Trophoblast cell (in vitro differentiated cells and primary cell): ENCODE measurements at regions not wholly inside any gene's neighbourhood (a gene's known extent, or its start where the extent isn't known, plus 50 kb on each side); places are given as distances from the start of the nearest gene placed in this dataset.

Source experiments
- DNase-seq, 2 donors: peaks; one replicate each; pipeline ENCODE4 v3.0.0-alpha.2; 2016
- H2AFZ ChIP-seq: 2 replicates; pipeline ENCODE4 v1.6.1; 2013; ENCODE audit warnings: low read length, moderate library complexity, mild to moderate bottlenecking; ENCODE audit not compliant: insufficient read depth, poor library complexity
- H2AK5ac ChIP-seq: 2 replicates; pipeline ENCODE4 v1.6.1; 2013; ENCODE audit warnings: mild to moderate bottlenecking, low read length
- H2BK120ac ChIP-seq: 2 replicates; pipeline ENCODE4 v1.6.1; 2013; ENCODE audit warnings: low read length, mild to moderate bottlenecking, moderate library complexity; ENCODE audit not compliant: insufficient read depth, poor library complexity
- H2BK12ac ChIP-seq: 2 replicates; pipeline ENCODE4 v1.6.1; 2013; ENCODE audit warnings: mild to moderate bottlenecking, low read length, moderate library complexity
- H2BK5ac ChIP-seq: 2 replicates; pipeline ENCODE4 v1.6.1; 2013; ENCODE audit warnings: low read length, low read depth, moderate library complexity, mild to moderate bottlenecking; ENCODE audit not compliant: poor library complexity
- H3K14ac ChIP-seq: 2 replicates; pipeline ENCODE4 v1.6.1; 2013; ENCODE audit warnings: mild to moderate bottlenecking, low read length
- H3K18ac ChIP-seq: 2 replicates; pipeline ENCODE4 v1.6.1; 2013; ENCODE audit warnings: mild to moderate bottlenecking, low read length
- H3K23ac ChIP-seq: 2 replicates; pipeline ENCODE4 v1.6.1; 2013; ENCODE audit warnings: low read length
- H3K27ac ChIP-seq: 2 replicates; pipeline ENCODE4 v1.5.1; 2013; ENCODE audit warnings: low read depth, mild to moderate bottlenecking, inconsistent platforms, low read length, moderate library complexity
- H3K27me3 ChIP-seq: 2 replicates; pipeline ENCODE4 v1.6.1; 2013; ENCODE audit warnings: inconsistent platforms, mild to moderate bottlenecking, low read length, moderate library complexity; ENCODE audit not compliant: insufficient read depth
- H3K36me3 ChIP-seq, 2 experiments: 1 replicate in 1 of 2; 2 replicates in 1 of 2; pipeline ENCODE4 v1.6.1; 2013; ENCODE audit warnings: low read length in 2 of 2, mild to moderate bottlenecking in 2 of 2, moderate library complexity in 1 of 2; ENCODE audit not compliant: insufficient read depth in 2 of 2, control insufficient read depth in 1 of 2
- H3K4ac ChIP-seq: 2 replicates; pipeline ENCODE4 v1.6.1; 2013; ENCODE audit warnings: low read depth, mild to moderate bottlenecking, low read length, moderate library complexity
- H3K4me1 ChIP-seq, 2 experiments: 1 replicate in 1 of 2; 2 replicates in 1 of 2; pipeline ENCODE4 v1.6.1; 2013; ENCODE audit warnings: low read length in 2 of 2, mild to moderate bottlenecking in 2 of 2, moderate library complexity in 1 of 2; ENCODE audit not compliant: insufficient read depth in 2 of 2, control insufficient read depth in 1 of 2
- H3K4me2 ChIP-seq: 2 replicates; pipeline ENCODE4 v1.6.1; 2013; ENCODE audit warnings: inconsistent platforms, mild to moderate bottlenecking, low read length, moderate library complexity
- H3K4me3 ChIP-seq: 2 replicates; pipeline ENCODE4 v1.5.1; 2013; ENCODE audit warnings: mild to moderate bottlenecking, low read depth, low read length, inconsistent platforms
- H3K79me1 ChIP-seq: one replicate; pipeline ENCODE4 v1.6.1; 2013; ENCODE audit warnings: low read length
- H3K79me2 ChIP-seq: 2 replicates; pipeline ENCODE4 v1.6.1; 2013; ENCODE audit warnings: low read length, mild to moderate bottlenecking; ENCODE audit not compliant: control insufficient read depth, insufficient read depth, poor library complexity
- H3K9ac ChIP-seq: 2 replicates; pipeline ENCODE4 v1.6.1; 2013; ENCODE audit warnings: mild to moderate bottlenecking, low read length
- H3K9me3 ChIP-seq: 2 replicates; pipeline ENCODE4 v1.6.1; 2013; ENCODE audit warnings: low read depth, mild to moderate bottlenecking, control low read depth, inconsistent platforms, low read length; ENCODE audit not compliant: insufficient read depth
- H4K12ac ChIP-seq: 2 replicates; pipeline ENCODE4 v1.6.1; 2013; ENCODE audit warnings: low read depth, mild to moderate bottlenecking, low read length, moderate library complexity
- H4K8ac ChIP-seq: 2 replicates; pipeline ENCODE4 v1.6.1; 2013; ENCODE audit warnings: low read depth, mild to moderate bottlenecking, low read length, moderate library complexity
- H4K91ac ChIP-seq: one replicate; pipeline ENCODE4 v1.6.1; 2013; ENCODE audit warnings: low read depth, mild to moderate bottlenecking, low read length, moderate library complexity
- WGBS: extraction: QIAGEN DNeasy Blood & Tissue Kit; methylation state at CpG from one replicate; pipeline ENCODE4 v1.1.7; 2013; ENCODE audit warnings: missing lambda C conversion rate; ENCODE audit not compliant: insufficient read length, insufficient coverage; ENCODE audit errors: extremely low coverage; 5-methylcytosine and 5-hydroxymethylcytosine counted together

DNA sequence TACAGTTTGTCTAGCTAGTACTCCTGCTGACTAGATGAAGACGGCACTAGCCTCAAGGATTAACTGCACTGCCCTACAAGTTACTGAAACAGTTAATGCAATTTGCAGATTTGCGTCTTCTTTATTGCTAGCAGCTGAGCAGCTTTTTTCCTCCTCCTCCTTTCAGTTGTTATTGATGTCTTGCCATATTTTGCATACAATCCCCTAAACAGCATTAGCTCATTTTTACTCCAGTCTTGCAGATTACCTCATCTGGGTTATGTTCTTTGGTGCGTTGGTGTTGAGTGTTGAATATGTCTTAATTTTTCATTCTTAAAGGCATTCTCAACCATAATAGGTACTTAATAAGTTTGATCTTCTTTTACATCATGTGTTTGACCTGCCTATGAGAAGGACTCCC is 363.4 kb upstream of the LYPLAL1 start:
- H3K18ac ChIP-seq, result no peak overlapping the region
- no peaks in the 10 kb centered on the region for H3K36me3 ChIP-seq
- no peak overlapping the region for H3K14ac ChIP-seq
- H3K4me2 ChIP-seq, result no peak overlapping the region
- H3K9me3 ChIP-seq, result no peaks in the 10 kb centered on the region
- no peak overlapping the region for H4K12ac ChIP-seq
- no peak overlapping the region for H2BK12ac ChIP-seq
- H3K79me2 ChIP-seq, result no peaks in the 10 kb centered on the region
- no peak overlapping the region for H4K91ac ChIP-seq
- no peaks in the 10 kb centered on the region for H3K79me1 ChIP-seq
- peaks cover 0 to 2% of the 10 kb centered on the region in 2 experiments for H3K4me1 ChIP-seq
- no peak overlapping the region for H3K4me3 ChIP-seq
- H2BK120ac ChIP-seq, result no peak overlapping the region
- no peak overlapping the region for H3K9ac ChIP-seq
- no peak overlapping the region for H2AFZ ChIP-seq
- H2AK5ac ChIP-seq, result no peak overlapping the region
- H4K8ac ChIP-seq, result no peak overlapping the region
- no peak overlapping the region for H3K4ac ChIP-seq
- DNase-seq, result no peak
- no peaks in the 10 kb centered on the region for H3K27me3 ChIP-seq
- no peak overlapping the region for H3K23ac ChIP-seq
- WGBS, result no CpG with 5 or more reads among the region's 3 CpGs
- H2BK5ac ChIP-seq, result no peak overlapping the region
- no peak overlapping the region for H3K27ac ChIP-seq

GRCh38 chr1:218811497-218811896 is 362.2 kb upstream of the LYPLAL1 start:
- DNase-seq, result no peak
- Histone ChIP-seq H3K79me1 (no peaks in the 10 kb centered on the region), H2BK5ac (no peak overlapping the region), H3K23ac (no peak overlapping the region), H3K14ac (no peak overlapping the region), H3K18ac (no peak overlapping the region), H2BK120ac (no peak overlapping the region), H2BK12ac (no peak overlapping the region), H3K4me2 (no peak overlapping the region), H4K8ac (no peak overlapping the region), H3K4me3 (no peak overlapping the region), H3K27ac (no peak overlapping the region), H2AK5ac (no peak overlapping the region), H3K9me3 (no peaks in the 10 kb centered on the region), H3K27me3 (no peaks in the 10 kb centered on the region), H3K9ac (no peak overlapping the region), H2AFZ (no peak overlapping the region), H3K4me1 (peaks cover 0 to 2% of the 10 kb centered on the region in 2 experiments), H3K4ac (no peak overlapping the region), H4K12ac (no peak overlapping the region), H3K79me2 (no peaks in the 10 kb centered on the region), H3K36me3 (no peaks in the 10 kb centered on the region), H4K91ac (no peak overlapping the region)
- WGBS, result no CpG with 5 or more reads among the region's 1 CpG

DNA sequence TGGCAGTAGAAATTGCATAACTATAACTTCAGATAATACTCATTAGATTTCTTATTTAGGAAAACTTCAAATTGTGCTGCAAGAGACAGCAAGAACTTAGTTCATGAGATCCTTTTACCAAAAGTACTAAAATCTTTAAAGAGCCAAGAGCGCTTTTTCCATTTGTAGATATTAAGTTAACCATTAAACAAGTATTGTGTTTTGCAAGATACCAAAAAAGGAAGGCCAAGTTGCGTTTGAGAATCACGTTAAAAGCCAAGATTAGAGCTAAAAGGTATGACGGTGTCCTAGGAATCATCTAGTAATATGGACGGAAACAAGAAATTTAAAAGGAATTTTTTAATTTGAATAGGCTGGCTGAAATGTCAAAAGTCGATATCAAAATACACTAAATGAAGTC is 361.3 kb upstream of the LYPLAL1 start:
- no peak overlapping the region for H2BK5ac ChIP-seq
- no peaks in the 10 kb centered on the region for H3K36me3 ChIP-seq
- H3K79me1 ChIP-seq, result no peaks in the 10 kb centered on the region
- no peak overlapping the region for H3K4me2 ChIP-seq
- H4K12ac ChIP-seq, result no peak overlapping the region
- no peak overlapping the region for H3K23ac ChIP-seq
- H3K79me2 ChIP-seq, result no peaks in the 10 kb centered on the region
- no peaks in the 10 kb centered on the region for H3K27me3 ChIP-seq
- no peak for DNase-seq
- H3K4ac ChIP-seq, result no peak overlapping the region
- no peak overlapping the region for H4K91ac ChIP-seq
- no peak overlapping the region for H3K4me3 ChIP-seq
- WGBS, result no CpG with 5 or more reads among the region's 6 CpGs
- H3K9me3 ChIP-seq, result no peaks in the 10 kb centered on the region
- no peak overlapping the region for H3K18ac ChIP-seq
- no peak overlapping the region for H2BK120ac ChIP-seq
- peaks cover 0 to 2% of the 10 kb centered on the region in 2 experiments for H3K4me1 ChIP-seq
- no peak overlapping the region for H4K8ac ChIP-seq
- H2AFZ ChIP-seq, result no peak overlapping the region
- no peak overlapping the region for H3K9ac ChIP-seq
- H3K14ac ChIP-seq, result no peak overlapping the region
- no peak overlapping the region for H2BK12ac ChIP-seq
- H3K27ac ChIP-seq, result no peak overlapping the region
- H2AK5ac ChIP-seq, result no peak overlapping the region

- no peak overlapping the region for H4K91ac ChIP-seq
- H2BK12ac ChIP-seq, result no peak overlapping the region
- no peak overlapping the region for H3K4me2 ChIP-seq
- H2BK5ac ChIP-seq, result no peak overlapping the region
- no peaks in the 10 kb centered on the region for H3K36me3 ChIP-seq
- no peak for DNase-seq
- H3K18ac ChIP-seq, result no peak overlapping the region
- no peaks in the 10 kb centered on the region for H3K79me1 ChIP-seq
- H3K9me3 ChIP-seq, result no peaks in the 10 kb centered on the region
- WGBS, result no CpG with 5 or more reads among the region's 1 CpG
- H2BK120ac ChIP-seq, result no peak overlapping the region
- H2AFZ ChIP-seq, result no peak overlapping the region
- no peak overlapping the region for H3K9ac ChIP-seq
- no peak overlapping the region for H3K27ac ChIP-seq
- H3K4ac ChIP-seq, result no peak overlapping the region
- H4K8ac ChIP-seq, result no peak overlapping the region
- H2AK5ac ChIP-seq, result no peak overlapping the region
- H3K27me3 ChIP-seq, result no peaks in the 10 kb centered on the region
- no peak overlapping the region for H4K12ac ChIP-seq
- no peak overlapping the region for H3K14ac ChIP-seq
- H3K4me1 ChIP-seq, result peaks cover 0 to 2% of the 10 kb centered on the region in 2 experiments
- no peak overlapping the region for H3K23ac ChIP-seq
- no peaks in the 10 kb centered on the region for H3K79me2 ChIP-seq
- no peak overlapping the region for H3K4me3 ChIP-seq
Observed at GRCh38 chr1:218813237-218813636, 360.4 kb upstream of the LYPLAL1 start.
